Body of pancreas (tissue), 4 donors: ENCODE measurements at regions not wholly inside any gene's neighbourhood (a gene's known extent, or its start where the extent isn't known, plus 50 kb on each side); places are given as distances from the start of the nearest gene placed in this dataset.

Experiments
- POLR2A ChIP-seq, 3 donors: fragments of 450-650 bp; IDR thresholded peaks; one replicate each; pipeline ENCODE4 v1.6.1; 2016; ENCODE audit warnings: antibody characterized with exemption in 3 of 3, mild to moderate bottlenecking in 2 of 3
- TF ChIP-seq, protein P1 (sequence below), 7 experiments: fragments of 450-650 bp in 4 of 7; fragments of 200-600 bp in 3 of 7; sonication (generic) in 3 of 7; IDR thresholded peaks; one replicate each; pipeline ENCODE4 v1.5.1; 2016 to 2019; ENCODE audit warnings: antibody characterized with exemption in 7 of 7

DNA sequence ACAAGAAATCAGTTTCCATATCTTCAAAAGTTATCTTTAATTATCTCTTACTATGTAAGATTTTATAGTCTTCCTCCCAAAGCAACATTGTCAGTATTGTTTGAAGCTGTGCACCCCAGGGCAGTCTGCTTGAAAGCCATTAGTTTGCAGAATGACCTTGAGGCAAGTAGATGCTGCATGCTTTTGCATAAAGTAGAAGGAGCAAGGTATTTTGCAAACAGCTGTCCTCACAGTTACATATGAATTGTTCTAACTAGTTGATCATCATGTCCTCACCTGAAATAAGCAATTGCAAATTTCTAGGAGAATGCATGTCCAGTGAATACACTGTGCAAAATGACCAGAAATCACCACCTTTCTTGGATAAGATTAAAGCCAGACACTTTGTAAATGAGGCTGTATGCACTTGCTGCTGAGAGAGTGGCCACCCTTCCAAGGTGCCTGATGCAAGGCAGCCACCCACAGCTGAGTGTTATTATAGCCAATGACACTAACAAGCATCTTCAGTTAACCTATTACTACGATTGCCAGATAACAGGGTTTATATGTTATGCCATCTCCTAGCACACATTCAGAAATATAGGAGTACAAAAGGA is 730.0 kb upstream of the TMEM132C start:
- TF ChIP-seq, protein P1, sequence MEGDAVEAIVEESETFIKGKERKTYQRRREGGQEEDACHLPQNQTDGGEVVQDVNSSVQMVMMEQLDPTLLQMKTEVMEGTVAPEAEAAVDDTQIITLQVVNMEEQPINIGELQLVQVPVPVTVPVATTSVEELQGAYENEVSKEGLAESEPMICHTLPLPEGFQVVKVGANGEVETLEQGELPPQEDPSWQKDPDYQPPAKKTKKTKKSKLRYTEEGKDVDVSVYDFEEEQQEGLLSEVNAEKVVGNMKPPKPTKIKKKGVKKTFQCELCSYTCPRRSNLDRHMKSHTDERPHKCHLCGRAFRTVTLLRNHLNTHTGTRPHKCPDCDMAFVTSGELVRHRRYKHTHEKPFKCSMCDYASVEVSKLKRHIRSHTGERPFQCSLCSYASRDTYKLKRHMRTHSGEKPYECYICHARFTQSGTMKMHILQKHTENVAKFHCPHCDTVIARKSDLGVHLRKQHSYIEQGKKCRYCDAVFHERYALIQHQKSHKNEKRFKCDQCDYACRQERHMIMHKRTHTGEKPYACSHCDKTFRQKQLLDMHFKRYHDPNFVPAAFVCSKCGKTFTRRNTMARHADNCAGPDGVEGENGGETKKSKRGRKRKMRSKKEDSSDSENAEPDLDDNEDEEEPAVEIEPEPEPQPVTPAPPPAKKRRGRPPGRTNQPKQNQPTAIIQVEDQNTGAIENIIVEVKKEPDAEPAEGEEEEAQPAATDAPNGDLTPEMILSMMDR (IDR thresholded peaks at IDR 0.05), result no peak
- no peak for TF ChIP-seq POLR2A (IDR thresholded peaks at IDR 0.05)
